Endothelial cell of umbilical vein (primary cell): ENCODE measurements at regions not wholly inside any gene's neighbourhood (a gene's known extent, or its start where the extent isn't known, plus 50 kb on each side); places are given as distances from the start of the nearest gene placed in this dataset.

Experiments used
- BruUV-seq: library from RNA; stranded (reverse); fragments of 400-500 nt; replicated peaks from 2 replicates; lab custom pipeline; 2021; lab: Mats Ljungman, UMichigan
- CTCF ChIA-PET: fragments of 300-600, 350-600 bp; sonication (Branson Sonifier 250); formaldehyde crosslinking; loops from one replicate; lab custom pipeline; 2021; ENCODE audit warnings: antibody characterized with exemption, inconsistent platforms; lab: Charles Lee
- POLR2A ChIA-PET: fragments of 300-600, 350-600 bp; sonication (Branson Sonifier 250); formaldehyde crosslinking; loops from one replicate; lab custom pipeline; 2021; ENCODE audit warnings: antibody characterized with exemption, inconsistent platforms; lab: Charles Lee
- DNase-seq: peaks from one replicate; pipeline ENCODE4 v3.0.0-alpha.2; 2011; ENCODE audit warnings: low read depth, low spot score
- FAIRE-seq: peaks from 2 replicates; lab custom pipeline; 2011; peaks lifted over from hg19 to GRCh38; lab: Jason Lieb, UNC
- H2AFZ ChIP-seq: 2 replicates; pipeline ENCODE4 v1.6.0; 2012; ENCODE audit warnings: low read depth, low read length, control low read depth, inconsistent platforms
- H3K27ac ChIP-seq: 2 replicates; pipeline ENCODE4 v1.5.1; 2011; ENCODE audit warnings: low read depth, mild to moderate bottlenecking, control low read depth, low read length, moderate library complexity; ENCODE audit not compliant: insufficient read depth
- H3K27me3 ChIP-seq, 2 experiments: 2 replicates each; pipeline versions ENCODE4 v1.6.0 to v1.6.1; 2011; ENCODE audit warnings: low read length in 2 of 2, mixed read lengths in 1 of 2; ENCODE audit not compliant: control insufficient read depth in 2 of 2, insufficient read depth in 2 of 2
- H3K36me3 ChIP-seq, 2 experiments: 2 replicates in 1 of 2; 3 replicates in 1 of 2; pipeline ENCODE4 v1.5.1; 2011; ENCODE audit warnings: low read length in 2 of 2, mild to moderate bottlenecking in 1 of 2, moderate library complexity in 1 of 2; ENCODE audit not compliant: control insufficient read depth in 2 of 2, insufficient read depth in 2 of 2; ENCODE audit errors: extremely low read depth in 1 of 2
- H3K4me1 ChIP-seq: 3 replicates; pipeline ENCODE4 v1.5.1; 2011; ENCODE audit warnings: mild to moderate bottlenecking, low read length; ENCODE audit not compliant: control insufficient read depth, insufficient read depth; ENCODE audit errors: extremely low read depth
- H3K4me2 ChIP-seq: 2 replicates; pipeline ENCODE4 v1.6.1; 2011; ENCODE audit warnings: low read length, control low read depth, mixed read lengths; ENCODE audit not compliant: insufficient read depth
- H3K4me3 ChIP-seq, 3 experiments: fragments of 200-600 bp in 1 of 3; sonication (generic), shearing (Covaris generic) in 1 of 3; replicated peaks in 1 of 3; 2 replicates each; pipeline ENCODE4 v1.5.1; 2011 to 2016; ENCODE audit warnings: control low read depth in 3 of 3, low read length in 3 of 3, mild to moderate bottlenecking in 2 of 3, inconsistent platforms in 1 of 3, low read depth in 1 of 3, moderate library complexity in 1 of 3; ENCODE audit not compliant: insufficient read depth in 1 of 3
- H3K79me2 ChIP-seq: 2 replicates; pipeline ENCODE4 v1.6.0; 2012; ENCODE audit warnings: low read length, inconsistent platforms; ENCODE audit not compliant: control insufficient read depth, insufficient read depth
- H3K9ac ChIP-seq: replicated peaks from 2 replicates; pipeline ENCODE3; 2011; ENCODE audit warnings: low read length, control low read depth; ENCODE audit not compliant: insufficient read depth; ENCODE audit errors: extremely low read depth
- H3K9me1 ChIP-seq: replicated peaks from 3 replicates; pipeline ENCODE4 v1.6.0; 2011; ENCODE audit warnings: mild to moderate bottlenecking, low read length; ENCODE audit not compliant: control insufficient read depth, insufficient read depth; ENCODE audit errors: extremely low read depth
- H3K9me3 ChIP-seq: replicated peaks from 2 replicates; pipeline ENCODE4 v1.5.1; 2012; ENCODE audit warnings: low read length, inconsistent platforms; ENCODE audit not compliant: control insufficient read depth, insufficient read depth
- H4K20me1 ChIP-seq: replicated peaks from 2 replicates; pipeline ENCODE3; 2011; ENCODE audit warnings: mild to moderate bottlenecking, low read length; ENCODE audit not compliant: control insufficient read depth, insufficient read depth; ENCODE audit errors: extremely low read depth
- CTCF ChIP-seq, 2 donors: IDR thresholded peaks; 1 replicate in 1 of 2; 2 replicates in 1 of 2; pipeline ENCODE4 v1.5.1; 2011; ENCODE audit warnings: low read length in 2 of 2, mild to moderate bottlenecking in 2 of 2, moderate library complexity in 2 of 2, control low read depth in 1 of 2, inconsistent platforms in 1 of 2, low read depth in 1 of 2; ENCODE audit not compliant: insufficient read depth in 1 of 2; ENCODE audit errors: extremely low read depth in 1 of 2
- EZH2 ChIP-seq: IDR thresholded peaks from 2 replicates; pipeline ENCODE4 v1.6.1; 2012; ENCODE audit warnings: borderline replicate concordance, low read depth, mild to moderate bottlenecking, moderate library complexity, low read length, inconsistent platforms; ENCODE audit not compliant: severe bottlenecking
- FOS ChIP-seq: IDR thresholded peaks from 2 replicates; pipeline ENCODE4 v1.6.1; 2011; ENCODE audit warnings: mild to moderate bottlenecking, low read length, moderate library complexity, borderline replicate concordance; ENCODE audit not compliant: insufficient read depth
- GATA2 ChIP-seq: IDR thresholded peaks from 2 replicates; pipeline ENCODE4 v1.7.0; 2011; ENCODE audit warnings: low read depth, mild to moderate bottlenecking, moderate library complexity, mixed read lengths, low read length; ENCODE audit not compliant: insufficient read length, insufficient read depth
- JUN ChIP-seq: IDR thresholded peaks from 2 replicates; pipeline ENCODE4 v1.6.1; 2011; ENCODE audit warnings: borderline replicate concordance, low read depth; ENCODE audit not compliant: insufficient read length, insufficient read depth
- MAX ChIP-seq: IDR thresholded peaks from 2 replicates; pipeline ENCODE4 v1.6.1; 2011; ENCODE audit not compliant: insufficient read depth, insufficient read length
- MYC ChIP-seq: IDR thresholded peaks from one replicate; pipeline ENCODE4 v1.6.1; 2011; ENCODE audit warnings: mild to moderate bottlenecking, low read depth, low read length
- POLR2A ChIP-seq: IDR thresholded peaks from 2 replicates; pipeline ENCODE4 v1.6.1; 2012; ENCODE audit warnings: low read depth, mild to moderate bottlenecking, control low read depth, low read length
- POLR2AphosphoS5 ChIP-seq: IDR thresholded peaks from 2 replicates; pipeline ENCODE4 v1.6.1; 2012; ENCODE audit warnings: low read depth, mild to moderate bottlenecking, control low read depth, low read length, moderate library complexity; ENCODE audit not compliant: insufficient read depth
- dilution Hi-C: fragments of 300-500 bp; cut with MboI; formaldehyde crosslinking; loops from one replicate; pipeline ENCODE4 v1.15.0; 2019; ENCODE audit warnings: low sequenced_read_pairs; ENCODE audit not compliant: extremely low pct_ligation_motif_present
- intact Hi-C: fragments of 100-400 bp; cut with micrococcal nuclease; formaldehyde crosslinking; loops from one replicate; pipeline ENCODE4 v1.10.0; 2022

GRCh38 chr7:26508917-26509316, 217.3 kb downstream of the SNX10 start:
- BruUV-seq = no TSS peak
- H3K4me2 ChIP-seq = no peak overlapping the region
- no peak for DNase-seq
- CTCF ChIA-PET = interaction anchor here (0.8 to 1.8 kb wide), 6 partner anchors 17 to 612 kb away, joined by 3 to 11 read pairs (median 3); no protein-coding TSS in a partner anchor
- intact Hi-C loops = loop anchor here (5.0 to 10.0 kb wide), 2 partner anchors 304 to 617 kb away; partner anchors contain the start of genes CBX3 and HNRNPA2B1
- TF ChIP-seq MAX = no peak
- no peak for TF ChIP-seq MYC
- TF ChIP-seq EZH2 = no peak
- TF ChIP-seq FOS = no peak
- TF ChIP-seq CTCF (IDR thresholded peaks at IDR 0.05; ENCODE audit: extremely low read depth in 1 of 2, insufficient read depth in 1 of 2, low read depth in 1 of 2, low read length in 2 of 2) = no peak
- no peak for TF ChIP-seq JUN
- TF ChIP-seq POLR2AphosphoS5 = no peak
- no peak for TF ChIP-seq GATA2
- no peak for TF ChIP-seq POLR2A
- no peak overlapping the region for H3K27ac ChIP-seq
- FAIRE-seq = no peak
- no peaks in the 10 kb centered on the region for H4K20me1 ChIP-seq
- H3K9me3 ChIP-seq = no peaks in the 10 kb centered on the region
- H3K79me2 ChIP-seq = no peaks in the 10 kb centered on the region
- peaks cover 7 to 14% of the 10 kb centered on the region in 2 experiments for H3K27me3 ChIP-seq
- dilution Hi-C loops = no loop called here
- no peak overlapping the region for H3K4me3 ChIP-seq
- H2AFZ ChIP-seq = no peak overlapping the region
- H3K9me1 ChIP-seq = no peaks in the 10 kb centered on the region
- POLR2A ChIA-PET = no interaction called here
- no peaks in the 10 kb centered on the region for H3K4me1 ChIP-seq
- H3K36me3 ChIP-seq = no peaks in the 10 kb centered on the region
- H3K9ac ChIP-seq = no peak overlapping the region
